BJ (cell line): ENCODE measurements at regions not wholly inside any gene's neighbourhood (a gene's known extent, or its start where the extent isn't known, plus 50 kb on each side); places are given as distances from the start of the nearest gene placed in this dataset.
"Not testable (repeated sequence)": the region's sequence is repeated elsewhere in the genome, so short reads cannot be mapped to it uniquely, and the experiment has no call there.

Source experiments
- CTCF ChIA-PET: fragments of 350-600 bp; formaldehyde crosslinking; extraction: SDS; loops from one replicate; lab custom pipeline; 2021; ENCODE audit warnings: antibody characterized with exemption, inconsistent platforms; lab: Yijun Ruan, JAX
- POLR2A ChIA-PET: fragments of 300-600 bp; sonication (Branson Sonifier 250); formaldehyde crosslinking; extraction: SDS; loops from one replicate; lab custom pipeline; 2021; ENCODE audit warnings: antibody characterized with exemption; lab: Charles Lee
- DNase-seq: peaks from one replicate; pipeline ENCODE4 v3.0.0-alpha.2; 2011; ENCODE audit warnings: low read depth
- H3K27me3 ChIP-seq: 2 replicates; pipeline ENCODE4 v1.6.0; 2011; ENCODE audit warnings: low read length; ENCODE audit not compliant: control insufficient read depth, insufficient read depth
- H3K36me3 ChIP-seq: 2 replicates; pipeline ENCODE4 v1.5.1; 2011; ENCODE audit warnings: low read length; ENCODE audit not compliant: control insufficient read depth, insufficient read depth
- H3K4me3 ChIP-seq: 2 replicates; pipeline ENCODE4 v1.5.1; 2011; ENCODE audit warnings: low read depth, mild to moderate bottlenecking, control low read depth, low read length
- CTCF ChIP-seq: IDR thresholded peaks from 2 replicates; pipeline ENCODE4 v1.5.1; 2011; ENCODE audit warnings: low read depth, mild to moderate bottlenecking, control low read depth, inconsistent platforms, low read length, moderate library complexity; ENCODE audit not compliant: insufficient read depth

DNA sequence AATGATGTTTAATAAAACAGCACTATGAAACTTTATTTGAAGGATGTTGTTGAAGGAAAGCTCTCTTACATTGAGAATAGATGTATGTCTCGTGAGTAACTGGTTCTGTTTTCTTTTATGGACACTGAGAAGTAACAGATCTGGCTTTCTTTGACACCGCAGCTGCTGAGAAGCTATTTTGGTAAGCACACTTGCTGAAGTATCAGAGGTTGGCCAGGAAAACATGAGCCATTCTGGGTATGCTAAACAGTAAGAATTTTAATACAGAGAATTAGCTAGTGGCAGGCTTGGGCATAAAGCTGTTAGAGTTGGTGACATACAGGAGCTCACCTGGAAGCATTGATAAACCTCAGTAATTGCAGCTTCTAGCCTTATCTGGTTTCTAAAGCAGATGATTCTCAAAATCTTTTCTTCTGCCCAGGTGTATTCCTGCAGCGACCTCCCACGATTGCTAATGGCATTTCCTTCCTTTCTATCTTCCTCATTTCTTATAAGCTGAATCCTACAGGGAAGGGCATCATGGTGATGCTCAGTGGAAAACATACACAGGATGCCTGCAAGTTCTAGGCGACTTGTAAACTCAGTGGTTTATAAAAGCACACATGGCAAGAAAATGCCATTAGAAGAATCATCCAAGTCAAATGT lies 291.6 kb upstream of the SLC16A7 start:
- POLR2A ChIA-PET = no interaction called here

DNA sequence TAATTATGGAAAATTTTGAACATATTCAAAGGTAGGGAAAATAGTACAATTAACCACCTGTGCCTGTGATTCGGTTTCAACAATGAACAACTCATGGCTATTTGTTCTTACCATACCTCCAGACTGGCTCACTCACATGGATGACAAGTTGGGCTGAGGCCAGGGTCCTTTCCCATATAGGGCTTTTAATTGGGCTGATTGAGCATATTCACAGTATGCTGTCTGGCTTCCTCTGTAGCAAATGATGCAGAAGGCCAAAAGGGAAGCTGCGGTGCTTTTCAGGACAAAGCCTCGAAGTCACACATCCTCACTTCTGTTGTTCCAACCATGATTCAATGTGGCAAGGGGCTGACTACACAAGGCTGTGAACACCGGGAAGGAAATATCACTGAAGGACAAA lies 297.5 kb upstream of the SLC16A7 start:
- no peak for TF ChIP-seq CTCF
- H3K4me3 ChIP-seq = no peak overlapping the region
- CTCF ChIA-PET = no interaction called here
- no peaks in the 10 kb centered on the region for H3K27me3 ChIP-seq
- no peaks in the 10 kb centered on the region for H3K36me3 ChIP-seq
- no peak for DNase-seq
- POLR2A ChIA-PET = no interaction called here

More for the DNA sequence above, 291.6 kb upstream of the SLC16A7 start:
- DNase-seq = no peak
- CTCF ChIA-PET = interaction anchor here (1.9 kb wide), 1 partner anchor 9 kb away, joined by 8 read pairs; no protein-coding TSS in a partner anchor
- H3K4me3 ChIP-seq = no peak overlapping the region
- no peaks in the 10 kb centered on the region for H3K36me3 ChIP-seq
- H3K27me3 ChIP-seq = no peaks in the 10 kb centered on the region
- no peak for TF ChIP-seq CTCF

DNA sequence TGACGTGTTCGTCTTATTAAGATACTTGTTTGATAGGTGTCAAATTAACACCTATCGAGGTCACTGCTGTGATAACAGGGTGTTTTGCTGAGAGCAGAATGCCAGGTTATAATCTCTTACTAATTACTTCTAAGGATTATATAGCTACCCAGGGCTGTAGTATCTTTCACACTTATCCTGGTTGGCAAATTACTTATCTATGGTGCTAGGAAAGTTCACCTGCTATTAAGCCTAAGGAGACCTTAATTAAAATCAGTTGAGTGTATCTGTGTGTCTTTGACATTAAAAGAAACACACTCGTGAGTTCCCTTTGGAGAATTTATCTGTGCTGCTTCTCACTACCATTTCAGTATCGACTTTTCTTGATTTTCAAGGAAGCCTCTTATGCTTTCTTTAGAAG lies 301.6 kb upstream of the SLC16A7 start:
- H3K36me3 ChIP-seq = no peaks in the 10 kb centered on the region
- DNase-seq = no peak
- no peaks in the 10 kb centered on the region for H3K27me3 ChIP-seq
- ChIA-PET POLR2A (no interaction called here), CTCF (no interaction called here)
- no peak for TF ChIP-seq CTCF
- no peak overlapping the region for H3K4me3 ChIP-seq

GRCh38 chr12:59282999-59283398 lies 312.8 kb upstream of the SLC16A7 start:
- Histone ChIP-seq H3K27me3 (no peaks in the 10 kb centered on the region), H3K36me3 (no peaks in the 10 kb centered on the region), H3K4me3 (no peak overlapping the region)
- no peak for DNase-seq
- ChIA-PET CTCF (no interaction called here), POLR2A (no interaction called here)
- TF ChIP-seq CTCF = no peak

- H3K27me3 ChIP-seq, POLR2A ChIA-PET, H3K4me3 ChIP-seq, DNase-seq, H3K36me3 ChIP-seq: not testable (repeated sequence)
- CTCF ChIA-PET = interaction anchor here (1.0 kb wide), 1 partner anchor 9 kb away, joined by 3 read pairs; no protein-coding TSS in a partner anchor
These were observed 322.3 kb upstream of the SLC16A7 start for GRCh38 chr12:59273561-59273960.

- no peak for DNase-seq
- no peaks in the 10 kb centered on the region for H3K36me3 ChIP-seq
- POLR2A ChIA-PET = no interaction called here
- TF ChIP-seq CTCF = no peak
- H3K27me3 ChIP-seq = no peaks in the 10 kb centered on the region
- CTCF ChIA-PET = no interaction called here
- H3K4me3 ChIP-seq = no peak overlapping the region
These were observed 327.5 kb upstream of the SLC16A7 start for GRCh38 chr12:59268295-59268809.
